PFSK-1 (cell line): ENCODE measurements at regions not wholly inside any gene's neighbourhood (a gene's known extent, or its start where the extent isn't known, plus 50 kb on each side); places are given as distances from the start of the nearest gene placed in this dataset.

Experiments used
- FOXP2 ChIP-seq: optimal IDR thresholded peaks from 2 replicates; pipeline ENCODE3; 2011; ENCODE audit warnings: borderline replicate concordance, control low read depth, inconsistent platforms; ENCODE audit not compliant: insufficient read depth; ENCODE audit errors: extremely low read length, extremely low read depth
- POLR2AphosphoS5 ChIP-seq: IDR thresholded peaks from 2 replicates; pipeline ENCODE4 v1.6.1; 2012; ENCODE audit warnings: low read depth, mild to moderate bottlenecking, control low read depth, low read length, moderate library complexity
- SIN3A ChIP-seq: IDR thresholded peaks from 2 replicates; pipeline ENCODE4 v1.6.1; 2012; ENCODE audit warnings: mild to moderate bottlenecking, low read length, moderate library complexity, borderline replicate concordance; ENCODE audit not compliant: insufficient read depth
- TAF1 ChIP-seq: IDR thresholded peaks from 2 replicates; pipeline ENCODE4 v1.6.1; 2012; ENCODE audit warnings: low read length, control low read depth, borderline replicate concordance; ENCODE audit not compliant: insufficient read depth
- TF ChIP-seq, protein P1 (sequence below), 2 experiments: IDR thresholded peaks; 2 replicates each; pipeline versions ENCODE4 v1.6.1 to v1.8.0; 2011 to 2012; ENCODE audit warnings: low read depth in 2 of 2, low read length in 2 of 2, control low read depth in 1 of 2, inconsistent platforms in 1 of 2, mild to moderate bottlenecking in 1 of 2, moderate library complexity in 1 of 2; ENCODE audit not compliant: insufficient read depth in 1 of 2

DNA sequence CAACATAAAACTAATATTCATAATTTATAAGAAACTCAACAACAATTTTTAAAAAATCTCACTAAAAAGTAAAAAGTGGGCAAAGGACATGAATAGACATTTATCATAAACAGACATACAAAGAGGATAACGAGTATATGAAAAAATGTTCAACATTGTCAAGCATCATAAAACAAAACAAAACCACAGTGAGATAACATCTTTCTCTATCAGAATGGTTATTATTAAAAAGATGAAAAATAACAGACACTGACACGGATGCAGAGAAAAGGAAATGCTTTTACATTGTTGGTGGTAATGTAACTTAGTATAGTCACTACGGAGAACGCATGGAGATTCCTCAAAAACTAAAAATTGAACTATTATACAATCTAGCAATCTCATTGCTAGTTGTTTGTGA lies 813.0 kb downstream of the LUZP2 start:
- no peak for TF ChIP-seq TAF1
- TF ChIP-seq, protein P1, sequence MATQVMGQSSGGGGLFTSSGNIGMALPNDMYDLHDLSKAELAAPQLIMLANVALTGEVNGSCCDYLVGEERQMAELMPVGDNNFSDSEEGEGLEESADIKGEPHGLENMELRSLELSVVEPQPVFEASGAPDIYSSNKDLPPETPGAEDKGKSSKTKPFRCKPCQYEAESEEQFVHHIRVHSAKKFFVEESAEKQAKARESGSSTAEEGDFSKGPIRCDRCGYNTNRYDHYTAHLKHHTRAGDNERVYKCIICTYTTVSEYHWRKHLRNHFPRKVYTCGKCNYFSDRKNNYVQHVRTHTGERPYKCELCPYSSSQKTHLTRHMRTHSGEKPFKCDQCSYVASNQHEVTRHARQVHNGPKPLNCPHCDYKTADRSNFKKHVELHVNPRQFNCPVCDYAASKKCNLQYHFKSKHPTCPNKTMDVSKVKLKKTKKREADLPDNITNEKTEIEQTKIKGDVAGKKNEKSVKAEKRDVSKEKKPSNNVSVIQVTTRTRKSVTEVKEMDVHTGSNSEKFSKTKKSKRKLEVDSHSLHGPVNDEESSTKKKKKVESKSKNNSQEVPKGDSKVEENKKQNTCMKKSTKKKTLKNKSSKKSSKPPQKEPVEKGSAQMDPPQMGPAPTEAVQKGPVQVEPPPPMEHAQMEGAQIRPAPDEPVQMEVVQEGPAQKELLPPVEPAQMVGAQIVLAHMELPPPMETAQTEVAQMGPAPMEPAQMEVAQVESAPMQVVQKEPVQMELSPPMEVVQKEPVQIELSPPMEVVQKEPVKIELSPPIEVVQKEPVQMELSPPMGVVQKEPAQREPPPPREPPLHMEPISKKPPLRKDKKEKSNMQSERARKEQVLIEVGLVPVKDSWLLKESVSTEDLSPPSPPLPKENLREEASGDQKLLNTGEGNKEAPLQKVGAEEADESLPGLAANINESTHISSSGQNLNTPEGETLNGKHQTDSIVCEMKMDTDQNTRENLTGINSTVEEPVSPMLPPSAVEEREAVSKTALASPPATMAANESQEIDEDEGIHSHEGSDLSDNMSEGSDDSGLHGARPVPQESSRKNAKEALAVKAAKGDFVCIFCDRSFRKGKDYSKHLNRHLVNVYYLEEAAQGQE (IDR thresholded peaks at IDR 0.05; ENCODE audit: insufficient read depth in 1 of 2, low read depth in 2 of 2, low read length in 2 of 2): no peak
- TF ChIP-seq FOXP2: no peak
- no peak for TF ChIP-seq POLR2AphosphoS5
- TF ChIP-seq SIN3A: no peak

DNA sequence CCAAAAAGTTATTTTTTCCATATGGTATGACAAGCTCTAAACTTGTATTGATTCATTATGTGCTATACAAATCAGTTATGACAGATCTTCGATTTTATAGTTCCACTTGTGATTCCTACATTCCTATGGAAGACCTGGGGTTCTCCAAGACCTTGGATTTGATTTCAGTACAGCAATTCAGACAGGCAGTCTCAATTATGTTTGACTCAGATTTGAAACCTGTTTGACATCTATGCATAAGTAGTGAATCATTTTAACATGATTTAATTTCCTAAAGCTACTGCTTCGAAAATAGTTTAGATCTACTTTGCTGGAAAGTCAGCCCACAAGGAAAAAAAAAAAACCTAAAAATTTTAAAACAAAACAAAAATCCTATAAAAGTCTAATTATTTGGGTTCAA lies 820.4 kb downstream of the LUZP2 start:
- TF ChIP-seq, protein P1 (IDR thresholded peaks at IDR 0.05; ENCODE audit: insufficient read depth in 1 of 2, low read depth in 2 of 2, low read length in 2 of 2): no peak

GRCh38 chr11:25319127-25319526 lies 822.3 kb downstream of the LUZP2 start:
- no peak for TF ChIP-seq SIN3A
- TF ChIP-seq FOXP2: no peak
- TF ChIP-seq TAF1: no peak
- no peak for TF ChIP-seq POLR2AphosphoS5
- TF ChIP-seq, protein P1 (IDR thresholded peaks at IDR 0.05; ENCODE audit: insufficient read depth in 1 of 2, low read depth in 2 of 2, low read length in 2 of 2): no peak

- TF ChIP-seq, protein P1 (IDR thresholded peaks at IDR 0.05; ENCODE audit: insufficient read depth in 1 of 2, low read depth in 2 of 2, low read length in 2 of 2): no peak
- no peak for TF ChIP-seq POLR2AphosphoS5
- no peak for TF ChIP-seq TAF1
- TF ChIP-seq FOXP2: no peak
- TF ChIP-seq SIN3A: no peak
Observed at GRCh38 chr11:25327656-25328055, 830.8 kb downstream of the LUZP2 start.

- TF ChIP-seq, protein P1 (IDR thresholded peaks at IDR 0.05; ENCODE audit: insufficient read depth in 1 of 2, low read depth in 2 of 2, low read length in 2 of 2): no peak
- TF ChIP-seq FOXP2 (no peak), SIN3A (no peak), POLR2AphosphoS5 (no peak), TAF1 (no peak)
Observed at GRCh38 chr11:25339281-25339680, 842.4 kb downstream of the LUZP2 start.
